Stromal cell of bone marrow (primary cell): ENCODE measurements at regions not wholly inside any gene's neighbourhood (a gene's known extent, or its start where the extent isn't known, plus 50 kb on each side); places are given as distances from the start of the nearest gene placed in this dataset.

Experiments used
- DNase-seq: peaks from one replicate; pipeline ENCODE4 v3.0.0-alpha.2; 2012; ENCODE audit warnings: low read depth

DNA sequence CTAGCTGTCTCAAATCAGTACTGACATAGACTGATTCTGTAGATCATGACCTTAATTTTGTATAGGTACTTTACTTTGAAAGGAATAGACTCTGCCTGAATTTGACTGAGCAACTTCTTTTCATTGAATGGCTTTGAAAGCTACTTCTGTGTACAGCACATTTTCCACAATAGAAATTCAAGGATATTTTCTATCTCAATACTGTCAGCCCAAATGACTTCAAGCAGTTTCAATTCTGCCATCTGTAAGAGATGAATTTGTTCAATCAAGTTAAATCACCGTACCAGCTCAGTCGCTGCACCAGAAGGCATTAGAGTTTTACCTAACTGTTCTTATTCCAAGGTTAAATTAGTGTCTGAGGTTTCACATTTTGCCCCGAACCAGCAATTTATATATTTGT, 107.0 kb upstream of the EYS start:
- no peak for DNase-seq

GRCh38 chr6:65803186-65803585, 96.2 kb upstream of the EYS start:
- no peak for DNase-seq

- no peak for DNase-seq
These were observed 92.4 kb upstream of the EYS start for GRCh38 chr6:65799389-65799788.

GRCh38 chr6:65798280-65799014, 91.4 kb upstream of the EYS start:
- no peak for DNase-seq

DNA sequence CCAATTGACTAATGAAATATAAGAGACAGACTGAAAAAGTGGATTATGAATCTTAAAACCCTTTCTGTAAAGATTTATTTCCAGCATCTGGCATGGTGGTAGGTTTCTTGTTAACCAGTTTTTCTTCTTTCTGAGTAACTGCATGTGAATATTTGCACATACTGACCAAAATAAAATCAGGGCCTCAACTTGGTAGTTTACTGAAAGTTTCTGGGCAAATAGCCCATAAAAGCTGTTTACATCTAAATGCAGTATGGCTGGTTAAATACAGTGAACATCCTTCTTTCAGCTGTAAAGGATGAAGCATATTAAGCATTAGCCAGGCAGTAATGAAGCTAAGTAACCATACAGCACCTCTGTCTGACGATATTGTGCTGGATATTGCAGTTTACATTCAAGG, 83.6 kb upstream of the EYS start:
- no peak for DNase-seq

DNA sequence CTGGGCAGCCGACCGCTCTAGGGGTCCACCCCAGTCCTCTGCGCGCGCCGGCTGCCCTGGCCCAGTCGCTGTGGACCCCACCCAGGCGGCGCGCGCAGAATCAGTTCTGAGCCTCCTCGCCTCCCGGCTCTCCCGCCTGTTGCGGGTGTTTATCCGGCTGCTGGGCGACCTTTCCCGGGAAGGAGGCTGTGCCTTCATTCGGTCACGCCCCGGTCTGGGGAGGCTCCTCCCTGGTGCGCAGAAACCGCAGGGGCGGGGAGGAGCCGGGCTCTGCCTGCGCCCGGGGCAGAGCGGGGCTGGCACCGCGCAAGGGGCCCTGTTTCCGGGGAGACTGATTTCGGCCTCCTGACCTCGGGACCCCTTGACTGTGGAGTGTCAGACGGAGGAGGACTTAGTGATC, 80.8 kb upstream of the EYS start:
- DNase-seq = no peak

DNA sequence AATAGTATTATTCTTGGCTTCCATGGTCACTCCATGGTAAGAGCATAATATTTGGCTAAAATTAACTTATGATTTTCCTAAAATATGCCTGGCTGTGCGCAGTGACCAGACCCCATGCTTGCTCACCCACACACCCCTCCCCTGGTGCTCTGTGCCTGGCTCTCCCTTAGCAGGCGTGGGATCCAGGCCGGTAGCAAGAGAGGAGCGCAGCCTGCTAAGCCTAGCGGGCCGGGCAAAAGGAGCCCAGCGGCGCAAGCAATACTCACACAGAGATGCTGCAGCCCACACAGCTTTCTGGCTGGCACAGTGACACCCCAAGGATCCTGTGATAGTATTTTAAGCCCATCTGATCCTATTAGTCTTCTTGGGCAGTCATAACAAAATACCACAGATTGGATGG, 79.8 kb upstream of the EYS start:
- no peak for DNase-seq

DNA sequence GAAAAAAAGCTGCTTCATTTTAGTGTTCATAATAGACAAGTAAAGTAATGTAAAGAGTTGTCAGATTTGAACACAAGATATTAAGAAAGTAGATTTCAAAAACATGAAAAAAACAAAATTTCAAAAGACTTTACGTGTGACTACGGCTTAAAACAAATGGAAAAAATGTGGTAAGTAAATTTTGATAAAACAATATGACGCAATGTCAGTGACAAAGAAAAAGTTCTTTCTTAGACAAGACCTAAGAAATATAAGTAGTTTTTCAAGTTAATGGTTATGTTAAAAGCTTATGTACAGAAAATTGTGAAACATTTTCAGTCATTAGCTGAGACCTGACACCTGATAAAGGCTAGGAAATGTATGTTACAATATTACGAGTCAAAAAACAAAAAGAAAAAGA, 73.7 kb upstream of the EYS start:
- DNase-seq = no peak

DNA sequence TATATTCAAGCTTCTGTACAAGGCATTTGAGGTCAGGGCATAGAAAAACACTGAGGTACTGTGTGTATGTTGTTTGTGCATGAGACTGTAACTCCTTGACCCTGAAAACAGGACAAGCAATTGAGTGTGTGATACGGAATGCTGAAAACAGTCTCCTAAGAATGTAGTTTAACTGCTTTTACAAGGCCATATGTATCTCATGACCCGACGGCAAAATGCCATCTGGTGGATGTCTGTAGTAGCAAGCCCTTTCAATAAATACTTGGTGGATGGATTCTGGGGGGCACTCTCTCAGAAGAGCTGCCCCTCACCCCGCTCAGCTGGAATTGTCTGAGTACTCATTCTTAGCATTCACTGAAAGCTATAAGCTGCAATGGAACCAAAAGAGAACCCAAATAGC, 69.3 kb upstream of the EYS start:
- DNase-seq = no peak

- no peak for DNase-seq
These were observed 64.9 kb upstream of the EYS start for GRCh38 chr6:65771946-65772345.

GRCh38 chr6:65761890-65762289, 54.9 kb upstream of the EYS start:
- no peak for DNase-seq

DNA sequence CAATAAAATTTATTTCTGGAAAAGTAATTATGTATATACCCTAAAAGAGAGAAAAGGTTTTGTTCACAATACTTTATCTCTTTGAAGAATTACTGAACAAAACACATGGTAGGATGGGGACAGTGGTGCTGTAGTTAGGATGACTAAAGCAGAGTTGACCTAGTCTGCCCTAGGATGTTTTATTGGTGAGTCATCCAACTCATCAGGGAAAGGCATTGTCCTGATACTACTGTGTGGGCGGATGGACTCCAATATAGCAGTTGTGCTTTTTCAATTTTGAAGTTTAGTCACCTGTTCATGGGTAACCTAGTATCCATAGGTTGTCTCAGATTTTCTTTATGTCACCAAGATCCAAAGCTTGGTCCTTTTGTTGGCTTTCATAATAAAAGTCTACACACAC, 53.3 kb upstream of the EYS start:
- DNase-seq = no peak
